Glutamatergic neuron (in vitro differentiated cells): ENCODE measurements at regions not wholly inside any gene's neighbourhood (a gene's known extent, or its start where the extent isn't known, plus 50 kb on each side); places are given as distances from the start of the nearest gene placed in this dataset.
A peak's percentile ranks its signal among the peaks of the same experiment; 100 is the strongest.

Experiments used
- DNase-seq: peaks from one replicate; pipeline ENCODE4 v3.0.0; 2022
- H3K27ac Mint-ChIP-seq: one replicate; pipeline ENCODE4 v1.8.0; 2020; ENCODE audit warnings: mild to moderate bottlenecking, mixed read lengths, inconsistent platforms; ENCODE audit not compliant: unreplicated experiment
- H3K27me3 Mint-ChIP-seq: one replicate; pipeline ENCODE4 v1.8.0; 2020; ENCODE audit warnings: mild to moderate bottlenecking, moderate library complexity, mixed read lengths, inconsistent platforms; ENCODE audit not compliant: unreplicated experiment
- H3K36me3 Mint-ChIP-seq: one replicate; pipeline ENCODE4 v1.8.0; 2020; ENCODE audit warnings: mild to moderate bottlenecking, mixed read lengths, inconsistent platforms; ENCODE audit not compliant: unreplicated experiment
- H3K4me1 Mint-ChIP-seq: one replicate; pipeline ENCODE4 v1.8.0; 2020; ENCODE audit warnings: mild to moderate bottlenecking, low read depth, mixed read lengths, inconsistent platforms; ENCODE audit not compliant: unreplicated experiment
- H3K4me3 Mint-ChIP-seq: one replicate; pipeline ENCODE4 v1.8.0; 2020; ENCODE audit warnings: mild to moderate bottlenecking, mixed read lengths, inconsistent platforms; ENCODE audit not compliant: unreplicated experiment
- H3K9me3 Mint-ChIP-seq: one replicate; pipeline ENCODE4 v1.8.0; 2020; ENCODE audit warnings: mild to moderate bottlenecking, moderate library complexity, mixed read lengths, inconsistent platforms; ENCODE audit not compliant: unreplicated experiment
- CTCF ChIP-seq: fragments of 200-600 bp; sonication (generic); IDR thresholded peaks from one replicate; pipeline ENCODE4 v1.5.0; 2021; ENCODE audit not compliant: partially characterized antibody, unreplicated experiment

- Mint-ChIP-seq H3K27me3 (peaks cover 20% of the 10 kb centered on the region), H3K4me1 (peaks cover 16% of the 10 kb centered on the region), H3K4me3 (peak overlapping the region; percentile 43), H3K36me3 (peaks cover 8% of the 10 kb centered on the region), H3K9me3 (peaks cover 17% of the 10 kb centered on the region), H3K27ac (peak overlapping the region; percentile 40)
- TF ChIP-seq CTCF = no peak
- no peak for DNase-seq
These were observed 145.3 kb upstream of the ROPN1 start for GRCh38 chr3:124137216-124137615.

DNA sequence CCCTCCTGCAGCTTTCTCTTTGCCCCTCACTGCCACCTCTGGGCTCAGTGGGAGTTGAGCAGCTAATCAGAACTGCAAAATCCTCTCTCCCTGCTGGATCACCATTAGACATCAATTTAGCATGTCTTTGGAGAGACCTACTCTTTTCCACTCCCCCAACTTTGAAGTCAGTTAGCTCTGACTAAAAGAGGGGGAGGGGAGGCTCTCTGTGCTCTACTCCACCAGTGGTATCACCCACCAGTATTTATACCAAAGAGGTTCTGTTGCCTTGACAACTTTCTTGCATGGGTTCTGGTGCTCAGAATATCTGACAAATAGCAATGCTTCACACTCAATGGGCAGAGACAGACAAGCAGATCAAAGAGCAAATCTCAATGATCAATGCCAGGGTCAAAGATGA lies 146.2 kb upstream of the ROPN1 start:
- peaks cover 20% of the 10 kb centered on the region for H3K27me3 Mint-ChIP-seq
- no peak for DNase-seq

GRCh38 chr3:124140746-124141145 lies 148.8 kb upstream of the ROPN1 start:
- Mint-ChIP-seq H3K36me3 (peaks cover 8% of the 10 kb centered on the region), H3K9me3 (peaks cover 15% of the 10 kb centered on the region), H3K4me1 (peaks cover 27% of the 10 kb centered on the region), H3K27me3 (peaks cover 19% of the 10 kb centered on the region), H3K27ac (no peak overlapping the region), H3K4me3 (no peak overlapping the region)
- TF ChIP-seq CTCF = no peak
- no peak for DNase-seq

More for the DNA sequence above, 146.2 kb upstream of the ROPN1 start:
- H3K4me1 Mint-ChIP-seq = peaks cover 10% of the 10 kb centered on the region
- H3K4me3 Mint-ChIP-seq = no peak overlapping the region
- no peak overlapping the region for H3K27ac Mint-ChIP-seq
- H3K36me3 Mint-ChIP-seq = peaks cover 8% of the 10 kb centered on the region
- H3K9me3 Mint-ChIP-seq = peaks cover 17% of the 10 kb centered on the region
- no peak for TF ChIP-seq CTCF

GRCh38 chr3:124142389-124142970 lies 150.6 kb upstream of the ROPN1 start:
- no peak overlapping the region for H3K4me3 Mint-ChIP-seq
- peaks cover 14% of the 10 kb centered on the region for H3K27me3 Mint-ChIP-seq
- DNase-seq = no peak
- peaks cover 3% of the 10 kb centered on the region for H3K36me3 Mint-ChIP-seq
- no peak overlapping the region for H3K27ac Mint-ChIP-seq
- peaks cover 37% of the 10 kb centered on the region for H3K4me1 Mint-ChIP-seq
- no peak for TF ChIP-seq CTCF
- H3K9me3 Mint-ChIP-seq = peaks cover 19% of the 10 kb centered on the region

DNA sequence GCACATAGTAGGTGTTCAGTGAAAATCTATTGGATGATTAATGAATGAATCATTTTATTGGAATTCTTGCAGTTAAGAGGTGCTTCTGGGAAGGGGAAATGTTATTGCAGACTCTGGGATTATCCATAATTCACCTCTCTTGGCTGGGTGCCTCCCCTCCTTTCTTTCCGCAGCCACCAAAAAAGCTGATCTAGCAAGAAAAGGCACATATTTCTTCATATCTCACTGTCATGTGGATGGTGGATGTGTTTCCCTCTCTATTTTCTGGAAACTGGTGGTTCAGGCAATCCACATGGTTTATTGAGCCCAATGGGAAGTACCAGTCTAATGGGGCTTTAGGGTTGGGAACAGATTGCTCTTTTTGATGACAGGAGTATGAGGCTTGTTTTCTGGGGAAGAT lies 151.1 kb upstream of the ROPN1 start:
- no peak for TF ChIP-seq CTCF
- Mint-ChIP-seq H3K36me3 (no peaks in the 10 kb centered on the region), H3K4me3 (no peak overlapping the region), H3K27me3 (peaks cover 16% of the 10 kb centered on the region), H3K4me1 (peaks cover 43% of the 10 kb centered on the region), H3K9me3 (peaks cover 19% of the 10 kb centered on the region), H3K27ac (no peak overlapping the region)
- no peak for DNase-seq
